ENCODE measurements at regions not wholly inside any gene's neighbourhood (a gene's known extent, or its start where the extent isn't known, plus 50 kb on each side); places are given as distances from the start of the nearest gene placed in this dataset.

- Mint-ChIP-seq H3K4me3 (no peak overlapping the region), H3K4me1 (ENCODE audit: low read depth) (no peaks in the 10 kb centered on the region), H3K36me3 (ENCODE audit: low read depth) (no peaks in the 10 kb centered on the region), H3K27me3 (no peaks in the 10 kb centered on the region), H3K9me3 (peaks cover 13% of the 10 kb centered on the region), H3K27ac (no peak overlapping the region)
These were observed 254.1 kb upstream of the PROX1 start for GRCh38 chr1:213733705-213734104.

- no peaks in the 10 kb centered on the region for H3K9me3 Mint-ChIP-seq
These were observed 250.3 kb upstream of the PROX1 start for GRCh38 chr1:213737398-213738035.

GRCh38 chr1:213738658-213739057 is 249.1 kb upstream of the PROX1 start:
- H3K9me3 Mint-ChIP-seq: peaks cover 3% of the 10 kb centered on the region
- no peaks in the 10 kb centered on the region for H3K4me1 Mint-ChIP-seq (ENCODE audit: low read depth)
- no peak overlapping the region for H3K27ac Mint-ChIP-seq
- H3K36me3 Mint-ChIP-seq (ENCODE audit: low read depth): no peaks in the 10 kb centered on the region
- H3K4me3 Mint-ChIP-seq: no peak overlapping the region
- H3K27me3 Mint-ChIP-seq: no peaks in the 10 kb centered on the region

More at GRCh38 chr1:213737398-213738035, 250.3 kb upstream of the PROX1 start:
- H3K27ac Mint-ChIP-seq: no peak overlapping the region
- H3K4me3 Mint-ChIP-seq: no peak overlapping the region
- H3K36me3 Mint-ChIP-seq (ENCODE audit: low read depth): no peaks in the 10 kb centered on the region
- H3K4me1 Mint-ChIP-seq (ENCODE audit: low read depth): no peaks in the 10 kb centered on the region
- no peaks in the 10 kb centered on the region for H3K27me3 Mint-ChIP-seq

- no peaks in the 10 kb centered on the region for H3K27me3 Mint-ChIP-seq
- no peaks in the 10 kb centered on the region for H3K36me3 Mint-ChIP-seq (ENCODE audit: low read depth)
- H3K27ac Mint-ChIP-seq: no peak overlapping the region
- no peaks in the 10 kb centered on the region for H3K4me1 Mint-ChIP-seq (ENCODE audit: low read depth)
- peaks cover 3% of the 10 kb centered on the region for H3K9me3 Mint-ChIP-seq
- no peak overlapping the region for H3K4me3 Mint-ChIP-seq
These were observed 244.8 kb upstream of the PROX1 start for GRCh38 chr1:213742992-213743391.

- Mint-ChIP-seq H3K9me3 (peaks cover 3% of the 10 kb centered on the region), H3K4me3 (no peak overlapping the region), H3K27ac (no peak overlapping the region), H3K4me1 (ENCODE audit: low read depth) (no peaks in the 10 kb centered on the region), H3K36me3 (ENCODE audit: low read depth) (no peaks in the 10 kb centered on the region), H3K27me3 (no peaks in the 10 kb centered on the region)
These were observed 243.0 kb upstream of the PROX1 start for GRCh38 chr1:213744780-213745179.

GRCh38 chr1:213745451-213745850 is 242.3 kb upstream of the PROX1 start:
- Mint-ChIP-seq H3K27me3 (no peaks in the 10 kb centered on the region), H3K4me1 (ENCODE audit: low read depth) (no peaks in the 10 kb centered on the region), H3K9me3 (peaks cover 3% of the 10 kb centered on the region), H3K27ac (no peak overlapping the region), H3K4me3 (no peak overlapping the region), H3K36me3 (ENCODE audit: low read depth) (no peaks in the 10 kb centered on the region)

GRCh38 chr1:213749558-213749957 is 238.2 kb upstream of the PROX1 start:
- H3K27ac Mint-ChIP-seq: no peak overlapping the region
- no peaks in the 10 kb centered on the region for H3K4me1 Mint-ChIP-seq (ENCODE audit: low read depth)
- no peaks in the 10 kb centered on the region for H3K36me3 Mint-ChIP-seq (ENCODE audit: low read depth)
- no peak overlapping the region for H3K4me3 Mint-ChIP-seq
- H3K27me3 Mint-ChIP-seq: no peaks in the 10 kb centered on the region
- H3K9me3 Mint-ChIP-seq: no peaks in the 10 kb centered on the region

- Mint-ChIP-seq H3K9me3 (no peaks in the 10 kb centered on the region), H3K27ac (no peak overlapping the region), H3K36me3 (ENCODE audit: low read depth) (no peaks in the 10 kb centered on the region), H3K4me3 (no peak overlapping the region), H3K27me3 (no peaks in the 10 kb centered on the region), H3K4me1 (ENCODE audit: low read depth) (no peaks in the 10 kb centered on the region)
These were observed 237.3 kb upstream of the PROX1 start for GRCh38 chr1:213750231-213751063.

- no peaks in the 10 kb centered on the region for H3K27me3 Mint-ChIP-seq
These were observed 236.7 kb upstream of the PROX1 start for GRCh38 chr1:213751064-213751397.

GRCh38 chr1:213759359-213760181 is 228.2 kb upstream of the PROX1 start:
- no peaks in the 10 kb centered on the region for H3K36me3 Mint-ChIP-seq (ENCODE audit: low read depth)
- no peak overlapping the region for H3K27ac Mint-ChIP-seq
- no peaks in the 10 kb centered on the region for H3K9me3 Mint-ChIP-seq
- no peaks in the 10 kb centered on the region for H3K27me3 Mint-ChIP-seq
- peaks cover 14% of the 10 kb centered on the region for H3K4me1 Mint-ChIP-seq (ENCODE audit: low read depth)
- H3K4me3 Mint-ChIP-seq: no peak overlapping the region

More at GRCh38 chr1:213751064-213751397, 236.7 kb upstream of the PROX1 start:
- H3K9me3 Mint-ChIP-seq: no peaks in the 10 kb centered on the region
- H3K36me3 Mint-ChIP-seq (ENCODE audit: low read depth): no peaks in the 10 kb centered on the region
- H3K4me3 Mint-ChIP-seq: no peak overlapping the region
- H3K4me1 Mint-ChIP-seq (ENCODE audit: low read depth): no peaks in the 10 kb centered on the region
- H3K27ac Mint-ChIP-seq: no peak overlapping the region

- H3K4me1 Mint-ChIP-seq (ENCODE audit: low read depth): peaks cover 14% of the 10 kb centered on the region
- no peak overlapping the region for H3K4me3 Mint-ChIP-seq
- H3K9me3 Mint-ChIP-seq: peaks cover 1% of the 10 kb centered on the region
- H3K27ac Mint-ChIP-seq: peak overlapping the region; percentile 54
- H3K27me3 Mint-ChIP-seq: no peaks in the 10 kb centered on the region
- no peaks in the 10 kb centered on the region for H3K36me3 Mint-ChIP-seq (ENCODE audit: low read depth)
These were observed 225.8 kb upstream of the PROX1 start for GRCh38 chr1:213761845-213762407.

GRCh38 chr1:213767683-213768082 is 220.1 kb upstream of the PROX1 start:
- no peaks in the 10 kb centered on the region for H3K36me3 Mint-ChIP-seq (ENCODE audit: low read depth)
- peaks cover 3% of the 10 kb centered on the region for H3K27me3 Mint-ChIP-seq
- H3K27ac Mint-ChIP-seq: no peak overlapping the region
- peaks cover 4% of the 10 kb centered on the region for H3K9me3 Mint-ChIP-seq
- H3K4me1 Mint-ChIP-seq (ENCODE audit: low read depth): no peaks in the 10 kb centered on the region
- no peak overlapping the region for H3K4me3 Mint-ChIP-seq

- Mint-ChIP-seq H3K27ac (no peak overlapping the region), H3K4me3 (no peak overlapping the region), H3K27me3 (peaks cover 3% of the 10 kb centered on the region), H3K9me3 (no peaks in the 10 kb centered on the region), H3K36me3 (ENCODE audit: low read depth) (no peaks in the 10 kb centered on the region), H3K4me1 (ENCODE audit: low read depth) (no peaks in the 10 kb centered on the region)
These were observed 215.4 kb upstream of the PROX1 start for GRCh38 chr1:213772128-213773063.

GRCh38 chr1:213773975-213774374 is 213.8 kb upstream of the PROX1 start:
- H3K4me1 Mint-ChIP-seq (ENCODE audit: low read depth): no peaks in the 10 kb centered on the region
- H3K4me3 Mint-ChIP-seq: no peak overlapping the region
- peaks cover 3% of the 10 kb centered on the region for H3K27me3 Mint-ChIP-seq
- H3K9me3 Mint-ChIP-seq: no peaks in the 10 kb centered on the region
- H3K27ac Mint-ChIP-seq: no peak overlapping the region
- H3K36me3 Mint-ChIP-seq (ENCODE audit: low read depth): no peaks in the 10 kb centered on the region

Data from stimulated activated naive CD8-positive, alpha-beta T cell treated with anti-CD3 and anti-CD28 coated beads, Interleukin-15, Interleukin-2, amounts not matched to agents 100 ng/mL and 50 ng/mL, for 24 hours (primary cell).